IMR-90 (cell line): ENCODE measurements at regions not wholly inside any gene's neighbourhood (a gene's known extent, or its start where the extent isn't known, plus 50 kb on each side); places are given as distances from the start of the nearest gene placed in this dataset.

Source experiments
- ATAC-seq: fragments of 200-7000 bp; cut with Tn5 transposase; 2 replicates; pipeline ENCODE4 v1.9.1; 2020; ENCODE audit warnings: low read depth, mild to moderate bottlenecking, moderate library complexity
- BruUV-seq: library from RNA; stranded (reverse); fragments of 400-500 nt; replicated peaks from 2 replicates; lab custom pipeline; 2021; lab: Mats Ljungman, UMichigan
- CTCF ChIA-PET: fragments of 300-600 bp; formaldehyde crosslinking; extraction: SDS; loops from one replicate; lab custom pipeline; 2021; ENCODE audit warnings: antibody characterized with exemption; lab: Yijun Ruan, JAX
- POLR2A ChIA-PET: fragments of 300-600 bp; sonication (Branson Sonifier 250); formaldehyde crosslinking; loops from one replicate; lab custom pipeline; 2022; ENCODE audit warnings: antibody characterized with exemption; ENCODE audit not compliant: unreplicated experiment; lab: Charles Lee
- DNase-seq: peaks from one replicate; pipeline ENCODE4 v3.0.0; 2013
- H2AFZ ChIP-seq: replicated peaks from 2 replicates; pipeline ENCODE3; 2013; ENCODE audit warnings: low read length, mild to moderate bottlenecking; ENCODE audit not compliant: poor library complexity
- H2AK5ac ChIP-seq: 2 replicates; pipeline ENCODE4 v1.6.1; 2013; ENCODE audit warnings: low read depth, low read length, inconsistent platforms
- H2AK9ac ChIP-seq: replicated peaks from 2 replicates; pipeline ENCODE3; 2013; ENCODE audit warnings: mild to moderate bottlenecking, low read depth, low read length, moderate library complexity; ENCODE audit not compliant: poor library complexity
- H2BK120ac ChIP-seq: 2 replicates; pipeline ENCODE4 v1.6.1; 2013; ENCODE audit warnings: low read depth, low read length, inconsistent platforms
- H2BK15ac ChIP-seq: 3 replicates; pipeline ENCODE4 v1.6.1; 2013; ENCODE audit warnings: low read depth, low read length, inconsistent platforms
- H2BK20ac ChIP-seq: 2 replicates; pipeline ENCODE4 v1.6.1; 2013; ENCODE audit warnings: low read depth, mild to moderate bottlenecking, inconsistent platforms, low read length, moderate library complexity
- H2BK5ac ChIP-seq: 2 replicates; pipeline ENCODE4 v1.6.1; 2013; ENCODE audit warnings: mild to moderate bottlenecking, low read depth, low read length, inconsistent platforms; ENCODE audit not compliant: poor library complexity, severe bottlenecking
- H3K14ac ChIP-seq: replicated peaks from 2 replicates; pipeline ENCODE4 v1.6.1; 2013; ENCODE audit warnings: low read depth, low read length, inconsistent platforms
- H3K18ac ChIP-seq: 2 replicates; pipeline ENCODE4 v1.6.1; 2013; ENCODE audit warnings: low read depth, low read length, control low read depth
- H3K23ac ChIP-seq: 2 replicates; pipeline ENCODE4 v1.6.1; 2013; ENCODE audit warnings: low read depth, low read length, inconsistent platforms
- H3K27ac ChIP-seq: 2 replicates; pipeline ENCODE4 v1.5.1; 2013; ENCODE audit warnings: mild to moderate bottlenecking, control low read depth, low read length; ENCODE audit not compliant: insufficient read depth
- H3K27me3 ChIP-seq: 2 replicates; pipeline ENCODE4 v1.6.1; 2013; ENCODE audit warnings: low read length; ENCODE audit not compliant: control insufficient read depth, insufficient read depth
- H3K36me3 ChIP-seq: 2 replicates; pipeline ENCODE4 v1.6.1; 2013; ENCODE audit warnings: low read length, mixed read lengths; ENCODE audit not compliant: control insufficient read depth, insufficient read depth
- H3K4ac ChIP-seq: 2 replicates; pipeline ENCODE4 v1.6.1; 2013; ENCODE audit warnings: low read depth, low read length, inconsistent platforms
- H3K4me1 ChIP-seq: 2 replicates; pipeline ENCODE4 v1.6.1; 2013; ENCODE audit warnings: low read length, mixed read lengths; ENCODE audit not compliant: control insufficient read depth, insufficient read depth
- H3K4me2 ChIP-seq: 2 replicates; pipeline ENCODE4 v1.6.1; 2013; ENCODE audit warnings: low read depth, mild to moderate bottlenecking, control low read depth, low read length, moderate library complexity
- H3K4me3 ChIP-seq: 2 replicates; pipeline ENCODE4 v1.5.1; 2013; ENCODE audit warnings: low read depth, mild to moderate bottlenecking, control low read depth, low read length, moderate library complexity; ENCODE audit not compliant: insufficient read depth
- H3K56ac ChIP-seq: 2 replicates; pipeline ENCODE4 v1.6.1; 2013; ENCODE audit warnings: low read length, inconsistent platforms; ENCODE audit not compliant: insufficient read depth; ENCODE audit errors: extremely low read depth
- H3K79me1 ChIP-seq, 2 experiments: 2 replicates each; pipeline ENCODE4 v1.6.1; 2013; ENCODE audit warnings: low read length in 2 of 2, inconsistent platforms in 1 of 2, low read depth in 1 of 2
- H3K9ac ChIP-seq: 2 replicates; pipeline ENCODE4 v1.6.1; 2013; ENCODE audit warnings: low read depth, low read length, control low read depth
- H3K9me1 ChIP-seq: 2 replicates; pipeline ENCODE4 v1.6.1; 2013; ENCODE audit warnings: low read length, inconsistent platforms; ENCODE audit not compliant: insufficient read depth
- H3K9me3 ChIP-seq: 2 replicates; pipeline ENCODE4 v1.6.1; 2013; ENCODE audit warnings: low read length; ENCODE audit not compliant: control insufficient read depth, insufficient read depth
- H4K20me1 ChIP-seq: 2 replicates; pipeline ENCODE4 v1.6.1; 2013; ENCODE audit warnings: low read length, inconsistent platforms; ENCODE audit not compliant: insufficient read depth
- H4K5ac ChIP-seq: 2 replicates; pipeline ENCODE4 v1.6.1; 2013; ENCODE audit warnings: mild to moderate bottlenecking, low read depth, low read length, control low read depth
- H4K8ac ChIP-seq, 2 experiments: 2 replicates each; pipeline ENCODE4 v1.6.1; 2013; ENCODE audit warnings: low read depth in 2 of 2, low read length in 2 of 2, control low read depth in 1 of 2, inconsistent platforms in 1 of 2
- H4K91ac ChIP-seq: 2 replicates; pipeline ENCODE4 v1.6.1; 2013; ENCODE audit warnings: low read depth, low read length, inconsistent platforms; ENCODE audit not compliant: insufficient read depth
- BHLHE40 ChIP-seq: fragments of 150-350 bp; IDR thresholded peaks from 2 replicates; pipeline ENCODE4 v1.6.1; 2016; ENCODE audit warnings: mild to moderate bottlenecking, low read depth, low read length
- CEBPB ChIP-seq: IDR thresholded peaks from 2 replicates; pipeline ENCODE4 v1.6.1; 2012; ENCODE audit warnings: low read depth, low read length, improper control_type of control experiment
- CTCF ChIP-seq: conservative IDR thresholded peaks from 2 replicates; pipeline ENCODE4 v1.5.1; 2012; ENCODE audit warnings: mild to moderate bottlenecking, low read depth, low read length, improper control_type of control experiment
- FOS ChIP-seq: fragments of 150-350 bp; IDR thresholded peaks from 2 replicates; pipeline ENCODE4 v1.6.1; 2016; ENCODE audit warnings: low read depth, low read length
- MAFK ChIP-seq: IDR thresholded peaks from 2 replicates; pipeline ENCODE4 v1.6.1; 2012; ENCODE audit warnings: low read depth, low read length, improper control_type of control experiment
- MAZ ChIP-seq: IDR thresholded peaks from 2 replicates; pipeline ENCODE4 v1.6.1; 2012; ENCODE audit warnings: low read depth, mild to moderate bottlenecking, low read length, improper control_type of control experiment, moderate library complexity, borderline replicate concordance
- NFE2L2 ChIP-seq: fragments of 150-350 bp; IDR thresholded peaks from 2 replicates; pipeline ENCODE4 v1.6.1; 2016; ENCODE audit warnings: low read depth, mild to moderate bottlenecking, low read length
- USF2 ChIP-seq: fragments of 150-350 bp; IDR thresholded peaks from 2 replicates; pipeline ENCODE4 v1.6.1; 2017; ENCODE audit warnings: mild to moderate bottlenecking, antibody characterized with exemption, low read length, low read depth
- WGBS, 2 experiments: methylation state at CpG; one replicate each; pipeline versions ENCODE4 v1.1.5 to v1.1.7; 2013; ENCODE audit warnings: missing lambda C conversion rate in 2 of 2; ENCODE audit not compliant: insufficient read length in 1 of 2; ENCODE audit errors: extremely low coverage in 2 of 2; 5-methylcytosine and 5-hydroxymethylcytosine counted together
- dilution Hi-C: fragments of 300-500 bp; cut with HindIII; formaldehyde crosslinking; loops from one replicate; pipeline ENCODE4 v1.14.3; 2018; ENCODE audit warnings: low sequenced_read_pairs; ENCODE audit not compliant: unreplicated experiment
- in situ Hi-C: fragments of 300-500 bp; cut with MboI; formaldehyde crosslinking; loops from 3 replicates; pipeline ENCODE4 v1.14.3; 2019; ENCODE audit warnings: low sequenced_read_pairs, inconsistent platforms, mixed read lengths
- intact Hi-C: fragments of 100-400 bp; cut with micrococcal nuclease; formaldehyde crosslinking; loops from 2 replicates; pipeline ENCODE4 v1.10.0; 2022

- 4% methylated on average over 4 of the region's 15 CpGs; no CpG with 5 or more reads in 1 of the 2 experiments for WGBS, 2 experiments
Measured at GRCh38 chr1:200242110-200243041, 167.5 kb downstream of the ZNF281 start.

More at GRCh38 chr1:200242110-200243041, 167.5 kb downstream of the ZNF281 start:
- Histone ChIP-seq H4K91ac (peak overlapping the region; percentile 56; the same call in 1 of the 2 replicates), H2BK15ac (peak overlapping the region; percentile 10; the same call in 2 of the 3 replicates), H3K56ac (peak overlapping the region; percentile 45; the same call in 1 of the 2 replicates), H3K27me3 (no peaks in the 10 kb centered on the region), H2BK5ac (peak overlapping the region; percentile 72), H3K36me3 (no peaks in the 10 kb centered on the region), H3K18ac (peak overlapping the region; percentile 14), H4K8ac (peak overlapping the region; percentile 11 to 64; a peak in 3 of 4 replicates), H3K9me3 (no peaks in the 10 kb centered on the region), H2BK20ac (peak overlapping the region; percentile 70), H2BK120ac (peak overlapping the region; percentile 82), H2AK5ac (peak overlapping the region; percentile 79), H3K4me2 (peak overlapping the region; percentile 61), H4K20me1 (no peaks in the 10 kb centered on the region), H3K14ac (peak overlapping the region; percentile 61), H3K27ac (peak overlapping the region; percentile 53), H3K4me1 (peaks cover 6% of the 10 kb centered on the region), H2AFZ (peak overlapping the region; percentile 78), H4K5ac (peak overlapping the region; percentile 62), H3K23ac (peak overlapping the region; percentile 61), H3K4me3 (peak overlapping the region; percentile 36), H2AK9ac (no peak overlapping the region), H3K79me1 (no peaks in the 10 kb centered on the region), H3K9me1 (peaks cover 9% of the 10 kb centered on the region), H3K9ac (peak overlapping the region; percentile 37; the same call in 1 of the 2 replicates), H3K4ac (peak overlapping the region; percentile 39)
- CTCF ChIA-PET = interaction anchor here (0.6 to 0.9 kb wide), 3 partner anchors 19 to 165 kb away, joined by 3 to 4 read pairs (median 3); no protein-coding TSS in a partner anchor
- DNase-seq (peak; percentile 54), ATAC-seq (peak; percentile 60)
- dilution Hi-C loops (no loop called here), intact Hi-C loops (no loop called here), in situ Hi-C loops (no loop called here)
- no TSS peak for BruUV-seq
- POLR2A ChIA-PET = no interaction called here
- TF ChIP-seq MAFK (no peak), BHLHE40 (no peak), USF2 (no peak), NFE2L2 (no peak), MAZ (no peak), FOS (no peak), CTCF (no peak), CEBPB (peak; percentile 73)
